ENCODE measurements at regions not wholly inside any gene's neighbourhood (a gene's known extent, or its start where the extent isn't known, plus 50 kb on each side); places are given as distances from the start of the nearest gene placed in this dataset.
"Not testable (repeated sequence)": the region's sequence is repeated elsewhere in the genome, so short reads cannot be mapped to it uniquely, and the experiment has no call there.

DNA sequence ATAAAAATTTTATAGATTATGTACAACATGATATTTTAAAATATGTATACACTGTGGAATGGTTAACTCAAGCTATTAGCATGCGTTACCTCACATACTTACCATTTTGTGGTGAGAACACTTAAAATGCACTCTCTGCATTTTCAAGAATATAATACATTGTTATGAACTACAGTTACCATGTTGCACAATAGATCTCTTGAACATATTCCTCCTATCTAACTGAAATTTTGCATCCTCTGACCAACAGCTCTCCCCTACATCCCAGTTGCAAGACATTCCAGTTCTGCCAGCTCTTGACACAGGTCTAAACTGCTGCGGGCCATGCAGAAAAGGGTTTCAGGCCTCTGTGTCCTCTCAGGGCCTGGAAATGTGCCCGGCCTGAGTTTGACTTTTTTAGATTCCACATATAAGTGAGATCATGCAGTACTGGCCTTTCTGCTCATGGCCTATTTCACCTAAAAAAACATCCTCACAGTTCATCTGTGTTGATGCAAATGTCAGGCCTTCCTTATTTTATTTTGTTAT lies 113.7 kb downstream of the CDCA7 start:
- no peak for DNase-seq

DNA sequence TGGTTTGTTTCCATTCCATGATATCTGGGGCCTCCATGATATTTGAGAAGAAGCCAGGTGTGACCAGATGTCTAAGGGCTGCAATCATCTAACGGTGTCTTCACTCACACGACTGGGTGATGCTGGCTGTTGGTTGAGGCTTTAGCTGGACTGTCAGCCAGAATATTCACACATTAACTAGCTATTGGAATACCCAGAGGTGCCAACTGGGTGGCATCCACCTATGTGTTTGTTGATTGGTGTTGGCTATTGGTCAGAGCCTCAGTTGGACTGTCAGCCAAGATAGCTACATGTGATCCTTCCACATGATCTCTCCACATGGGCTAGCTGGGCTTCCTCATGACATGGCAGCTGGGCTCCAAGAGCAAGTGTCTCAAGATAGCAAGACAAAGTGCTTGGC lies 117.4 kb downstream of the CDCA7 start:
- no peak for DNase-seq

DNA sequence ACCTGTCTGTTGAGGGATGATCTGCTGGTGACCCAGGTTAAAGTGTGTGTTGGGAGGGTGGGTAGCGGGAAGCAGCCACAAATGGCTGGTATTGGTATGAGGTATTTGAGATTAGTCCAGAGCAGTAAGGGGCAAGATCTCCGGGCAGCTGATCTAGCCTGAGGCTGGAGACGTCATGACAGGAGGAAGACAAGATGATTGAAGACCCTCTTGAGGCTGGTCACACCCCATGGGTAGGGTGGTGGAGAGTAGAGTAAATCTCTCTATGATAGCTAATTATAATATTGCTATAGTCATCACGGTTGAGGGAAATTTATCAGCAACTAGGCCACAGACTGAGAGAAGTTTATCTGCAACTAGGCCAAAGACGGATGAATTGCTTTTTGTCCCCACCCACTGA lies 128.5 kb downstream of the CDCA7 start:
- DNase-seq = no peak

DNA sequence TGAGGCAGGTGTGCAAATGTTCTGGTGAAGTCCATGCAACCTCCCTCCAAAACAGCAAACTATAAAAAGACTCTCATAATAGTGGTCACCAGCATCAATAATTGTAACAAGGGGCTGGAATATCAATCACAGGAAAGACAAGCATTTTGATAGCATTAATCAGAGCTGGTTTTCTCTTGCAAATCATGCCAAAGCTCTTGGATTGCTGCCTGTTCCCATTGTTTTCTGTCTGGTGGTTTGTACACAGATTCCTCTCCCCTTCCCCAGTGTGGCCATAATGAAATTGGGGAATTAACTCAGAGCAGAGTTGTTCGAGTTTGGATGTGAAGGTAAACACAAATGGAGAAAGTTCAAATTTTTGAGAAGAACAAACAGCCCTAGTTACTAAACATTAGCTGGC lies 134.2 kb downstream of the CDCA7 start:
- DNase-seq = no peak

DNA sequence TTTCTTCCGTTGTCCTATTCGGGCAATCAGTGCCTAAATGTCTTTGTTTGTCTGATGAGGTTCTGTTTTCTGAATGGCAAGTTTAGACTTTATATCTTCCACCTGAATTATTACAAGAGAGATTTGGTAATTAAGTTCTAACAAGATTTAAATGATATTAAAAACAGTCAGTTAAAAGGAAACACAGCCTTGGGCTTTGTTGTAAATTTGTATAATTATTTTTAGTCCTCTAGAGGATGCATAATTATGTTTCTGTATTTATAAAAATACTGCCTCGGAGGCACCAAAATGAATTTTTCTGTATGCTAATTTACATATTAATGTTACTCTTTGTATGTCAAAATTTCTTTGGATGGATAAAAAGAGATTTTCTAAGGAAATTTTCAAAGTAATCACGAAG lies 136.7 kb downstream of the CDCA7 start:
- no peak for DNase-seq

DNA sequence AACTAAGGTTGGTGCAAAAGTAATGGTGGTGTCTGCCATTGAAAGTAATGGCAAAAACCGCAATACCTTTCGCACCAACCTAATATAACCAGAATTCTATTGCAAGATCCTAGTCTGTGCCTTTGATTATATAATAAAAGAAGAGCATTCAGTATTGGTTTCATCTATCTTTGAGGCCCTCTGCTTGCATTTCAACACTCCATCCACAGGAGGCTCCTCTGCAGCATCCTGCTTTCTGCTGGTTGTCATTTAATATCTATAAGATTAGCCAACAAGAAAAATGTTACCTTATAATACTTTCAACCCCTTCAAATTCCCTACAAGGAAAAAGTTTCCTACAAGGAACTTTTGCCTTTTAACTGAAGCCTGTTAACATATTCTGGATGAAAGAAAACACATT lies 139.2 kb downstream of the CDCA7 start:
- DNase-seq = no peak

DNA sequence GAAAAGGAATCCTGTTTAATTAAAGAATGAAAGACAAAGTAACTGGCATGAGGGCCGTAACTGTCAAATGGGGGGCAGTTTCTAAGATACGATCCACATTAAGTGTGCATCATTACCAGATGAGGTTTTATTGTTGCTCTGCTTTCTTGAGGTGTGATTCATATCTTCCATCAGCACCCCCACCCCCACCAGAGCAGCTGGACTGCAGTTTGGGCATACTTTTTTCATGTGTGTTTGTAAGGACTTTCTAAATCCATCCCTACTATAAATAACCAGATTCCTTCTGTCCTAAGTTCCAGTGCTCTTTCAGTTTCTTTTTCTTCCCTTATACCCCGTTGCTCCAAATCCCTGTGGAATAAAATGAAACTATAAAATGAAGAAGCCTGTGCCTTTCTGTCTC lies 142.1 kb downstream of the CDCA7 start:
- no peak for DNase-seq

DNA sequence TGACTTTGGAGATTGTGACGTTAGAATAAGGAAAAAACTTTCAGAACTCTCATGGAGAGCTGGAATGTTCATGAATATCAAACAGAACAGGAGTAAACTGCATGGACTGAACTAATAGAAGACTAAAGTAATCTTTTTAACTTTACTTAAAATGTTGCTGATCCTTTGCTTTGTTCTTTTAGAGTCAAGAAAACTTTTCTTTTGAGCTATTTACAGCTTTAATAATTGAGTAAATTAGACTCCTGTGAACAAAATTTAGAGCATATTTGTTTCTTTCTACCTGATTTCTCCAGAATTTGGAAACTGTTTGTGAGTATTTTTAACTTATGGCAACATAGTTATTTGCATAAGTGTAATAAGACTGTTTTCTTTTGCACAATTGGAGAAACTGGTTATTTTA lies 146.3 kb downstream of the CDCA7 start:
- no peak for DNase-seq

DNA sequence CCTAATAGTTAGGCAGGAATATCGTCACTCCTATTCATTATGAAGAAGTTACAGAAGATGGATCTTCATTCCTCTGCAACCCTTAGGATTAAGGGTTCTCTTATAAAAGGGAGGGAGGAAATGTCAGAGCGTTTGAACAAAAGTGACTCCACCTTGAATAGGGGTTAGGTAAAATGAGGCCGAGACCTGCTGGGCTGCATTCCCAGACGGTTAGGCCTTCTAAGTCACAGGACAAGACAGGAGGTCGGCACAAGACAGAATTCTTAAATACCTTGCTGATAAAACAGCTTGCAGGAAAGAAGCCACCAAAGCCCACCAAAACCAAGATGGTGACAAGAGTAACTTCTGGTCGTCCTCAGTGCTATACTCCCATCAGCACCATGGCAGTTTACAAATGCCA lies 147.6 kb downstream of the CDCA7 start:
- no peak for DNase-seq

DNA sequence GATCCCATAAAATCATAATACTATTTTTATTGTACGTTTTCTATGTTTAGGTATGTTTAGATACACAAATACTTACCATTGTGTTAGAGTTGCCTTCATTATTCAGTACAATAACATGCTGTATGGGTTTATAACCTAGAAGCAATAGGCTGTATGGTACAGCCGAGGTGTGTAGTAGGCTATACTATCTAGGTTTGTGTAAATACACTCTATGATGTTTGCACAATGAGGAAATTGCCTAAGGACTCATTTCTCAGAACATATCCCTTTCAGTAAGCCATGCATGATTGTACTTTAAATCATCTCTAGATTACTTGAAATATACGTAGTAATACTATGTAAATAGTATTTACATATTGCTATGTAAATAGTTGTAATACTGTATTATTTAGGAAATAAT lies 156.7 kb downstream of the CDCA7 start:
- no peak for DNase-seq

DNA sequence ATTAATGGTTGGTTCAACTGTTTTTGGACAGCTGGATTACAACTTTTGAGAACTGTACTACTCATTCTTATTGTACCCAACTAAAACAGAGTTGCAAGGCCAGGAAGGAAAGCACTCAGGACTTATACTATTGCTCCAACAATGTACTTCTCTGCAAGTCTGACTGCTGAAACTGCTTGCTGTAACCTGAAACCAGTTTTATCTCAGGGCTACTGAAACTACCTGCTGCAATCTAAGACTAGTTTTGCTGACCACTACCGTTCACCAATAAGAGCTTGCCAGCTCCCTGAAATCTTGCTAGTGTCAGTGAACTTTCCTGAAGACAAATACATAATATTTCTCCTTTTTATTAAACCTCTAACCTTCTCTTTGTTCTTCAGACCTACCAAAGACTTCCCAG lies 157.3 kb downstream of the CDCA7 start:
- no peak for DNase-seq

DNA sequence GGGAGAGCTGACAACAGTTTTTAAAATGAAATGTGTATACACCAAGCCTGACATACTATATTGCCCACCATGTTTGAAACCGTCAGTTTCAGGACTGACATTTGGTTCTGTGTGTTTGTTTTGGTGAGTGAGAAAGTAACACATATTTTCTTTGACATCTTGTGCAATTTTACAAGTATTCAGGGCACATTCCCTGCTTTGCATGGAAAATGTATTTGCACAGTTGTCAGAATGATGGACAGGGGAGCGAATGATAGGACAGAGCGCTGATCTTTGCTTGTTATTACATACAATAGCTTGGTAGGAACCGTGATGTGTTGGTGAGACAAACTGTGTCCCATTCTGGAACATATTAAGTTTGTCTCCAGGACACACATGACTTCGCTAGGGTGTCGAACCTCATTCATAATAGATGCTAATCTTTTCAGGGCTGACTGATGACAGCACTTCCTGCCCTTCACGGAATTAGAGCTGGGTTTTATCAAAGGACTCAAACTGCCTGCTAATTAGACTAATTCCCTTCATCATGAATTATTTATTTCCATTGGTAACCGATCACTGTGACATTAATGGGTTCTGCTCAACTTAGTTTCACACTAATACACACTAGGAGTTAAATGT lies 158.5 kb downstream of the CDCA7 start:
- DNase-seq = no peak

DNA sequence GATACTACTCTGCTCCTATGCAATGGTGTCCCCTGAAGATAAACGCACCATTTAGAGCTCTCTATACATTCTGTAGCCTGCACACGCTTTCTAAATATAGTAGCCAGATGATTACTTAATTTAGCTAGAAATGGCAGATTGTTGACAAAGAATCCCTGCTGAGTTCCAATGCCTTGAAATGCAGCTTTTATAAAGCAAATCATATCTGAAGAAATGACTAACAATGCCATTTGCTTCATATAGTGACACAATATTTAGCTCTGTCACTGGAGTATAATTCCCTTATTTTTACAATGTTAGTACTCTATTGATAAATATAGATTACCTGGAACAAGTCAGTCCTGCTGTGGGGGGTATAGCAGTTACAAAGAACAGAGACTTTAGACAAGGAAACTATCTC lies 166.2 kb downstream of the CDCA7 start:
- no peak for DNase-seq

DNA sequence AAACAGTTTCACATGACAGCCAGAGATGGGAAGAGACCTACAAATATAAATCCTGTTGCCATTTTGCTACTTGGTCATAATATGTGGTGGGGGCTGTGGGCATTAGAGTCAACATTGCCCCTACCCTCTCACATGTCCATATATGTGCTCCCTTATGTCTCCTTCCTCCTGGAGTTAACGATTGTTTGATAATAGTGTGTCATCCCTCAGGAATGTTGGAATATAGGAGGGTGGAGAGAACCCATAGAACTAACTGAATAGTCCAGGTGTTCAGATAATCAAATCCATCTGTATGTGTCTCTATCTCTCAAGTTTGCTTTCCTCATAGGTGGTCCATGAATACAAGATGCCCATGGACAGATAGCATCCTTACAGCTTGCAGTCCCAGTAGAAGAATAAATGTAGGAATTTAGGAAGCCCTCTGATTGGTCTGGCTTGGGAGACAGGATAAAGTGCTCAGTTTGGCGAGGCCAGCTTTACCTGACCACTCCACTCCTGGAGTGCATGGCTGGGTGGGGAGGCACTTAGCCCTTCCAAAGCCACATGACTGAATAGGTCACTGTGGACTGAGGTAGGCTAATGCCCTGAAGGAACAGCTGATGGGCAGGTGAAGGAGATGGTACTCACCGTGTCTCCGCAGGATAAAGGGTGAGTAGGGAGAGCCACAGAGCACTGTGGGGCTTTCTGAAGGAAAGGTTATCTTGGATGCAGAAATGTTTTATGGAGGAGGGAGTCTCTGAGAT lies 166.9 kb downstream of the CDCA7 start:
- DNase-seq = no peak

DNA sequence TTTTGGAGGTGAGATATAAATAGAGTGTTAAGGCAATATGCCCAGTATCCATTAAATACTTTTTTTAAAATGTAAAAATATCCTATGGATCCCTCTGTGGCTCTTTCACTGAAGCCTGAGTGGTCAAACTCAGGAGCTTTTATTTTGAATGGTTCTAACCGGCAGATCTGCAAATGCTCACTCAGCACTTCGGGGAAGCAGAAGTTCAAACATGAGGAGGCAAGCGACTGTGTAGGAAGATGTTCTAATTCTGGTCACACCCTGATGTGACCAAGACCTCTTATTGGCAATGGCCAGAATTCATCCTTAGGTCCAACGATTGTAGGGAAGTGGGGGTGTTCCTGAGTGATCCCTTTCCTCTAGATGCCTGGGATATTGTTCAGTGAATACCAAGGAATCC lies 168.8 kb downstream of the CDCA7 start:
- no peak for DNase-seq

DNA sequence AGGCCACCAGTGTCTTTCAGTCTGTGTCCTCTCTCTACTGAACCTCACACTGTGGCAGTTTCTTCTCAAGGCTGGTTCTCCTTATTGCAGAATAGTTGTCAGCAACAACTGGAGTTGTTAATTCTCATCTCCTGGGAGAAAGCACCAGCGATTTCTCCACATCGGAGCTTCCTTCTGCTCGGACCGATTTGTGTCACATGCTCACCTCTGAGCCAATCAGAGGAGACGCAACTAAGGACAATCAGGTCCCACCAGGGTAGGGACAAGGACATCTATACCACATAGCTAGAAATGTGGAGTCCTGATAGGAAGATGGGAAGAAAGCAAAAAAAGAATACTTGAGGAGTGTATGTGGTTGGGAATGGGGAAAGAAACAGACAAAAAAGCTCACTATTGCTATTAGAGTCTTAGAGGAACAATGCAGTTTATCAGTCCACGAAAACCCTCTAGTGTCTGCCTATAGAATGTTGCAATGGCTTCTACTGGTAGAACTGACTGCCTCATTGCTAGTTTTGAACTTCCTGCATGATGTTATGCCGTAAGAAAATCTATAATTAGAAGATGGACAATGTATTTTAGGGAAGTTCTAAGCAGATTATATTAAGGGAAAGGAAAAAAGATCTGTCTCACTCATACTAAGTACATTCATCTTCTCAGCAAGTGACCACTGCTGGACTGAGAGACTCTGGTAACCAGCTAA lies 169.7 kb downstream of the CDCA7 start:
- no peak for DNase-seq

DNA sequence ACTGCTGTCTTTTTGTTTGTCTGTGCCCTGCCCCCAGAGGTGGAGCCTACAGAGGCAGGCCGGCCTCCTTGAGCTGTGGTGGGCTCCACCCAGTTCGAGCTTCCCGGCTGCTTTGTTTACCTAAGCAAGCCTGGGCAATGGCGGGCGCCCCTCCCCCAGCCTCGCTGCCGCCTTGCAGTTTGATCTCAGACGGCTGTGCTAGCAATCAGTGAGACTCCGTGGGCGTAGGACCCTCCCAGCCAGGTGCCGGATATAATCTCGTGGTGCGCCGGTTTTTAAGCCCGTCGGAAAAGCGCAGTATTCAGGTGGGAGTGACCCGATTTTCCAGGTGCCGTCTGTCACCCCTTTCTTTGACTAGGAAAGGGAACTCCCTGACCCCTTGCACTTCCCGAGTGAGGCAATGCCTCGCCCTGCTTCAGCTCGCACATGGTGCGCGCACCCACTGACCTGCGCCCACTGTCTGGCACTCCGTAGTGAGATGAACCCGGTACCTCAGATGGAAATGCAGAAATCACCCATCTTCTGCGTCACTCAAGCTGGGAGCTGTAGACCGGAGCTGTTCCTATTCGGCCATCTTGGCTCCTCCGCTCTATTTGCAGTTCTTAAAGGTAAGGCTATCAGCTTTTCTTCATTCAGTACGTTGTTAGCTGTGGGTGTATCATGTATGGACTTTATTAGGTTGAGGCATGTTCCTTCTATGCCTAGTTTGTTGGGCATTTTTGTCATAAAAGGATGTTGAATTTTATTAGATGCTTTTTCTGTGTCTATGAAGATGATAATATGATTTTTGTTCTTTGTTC lies 178.3 kb downstream of the CDCA7 start:
- DNase-seq = not testable (repeated sequence)

DNA sequence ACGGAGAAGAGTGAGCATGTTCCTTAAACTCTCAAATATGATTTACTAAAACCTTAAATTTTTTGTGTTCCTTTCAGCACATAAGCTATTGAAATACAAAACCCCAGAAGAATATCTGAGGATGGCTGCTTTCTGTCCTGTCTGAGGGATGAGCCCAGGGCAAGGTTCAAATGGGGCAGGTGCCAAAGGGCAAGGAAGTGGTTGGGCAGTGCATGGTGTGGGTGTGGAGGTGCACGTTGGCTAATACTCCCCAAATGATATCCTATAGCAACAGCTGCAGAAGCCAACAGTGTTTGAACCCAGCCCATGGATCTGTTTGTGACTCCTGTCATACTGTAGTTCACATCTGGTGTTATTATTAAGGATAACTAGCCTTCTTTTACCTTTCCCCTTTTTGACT lies 183.0 kb downstream of the CDCA7 start:
- DNase-seq = no peak

DNA sequence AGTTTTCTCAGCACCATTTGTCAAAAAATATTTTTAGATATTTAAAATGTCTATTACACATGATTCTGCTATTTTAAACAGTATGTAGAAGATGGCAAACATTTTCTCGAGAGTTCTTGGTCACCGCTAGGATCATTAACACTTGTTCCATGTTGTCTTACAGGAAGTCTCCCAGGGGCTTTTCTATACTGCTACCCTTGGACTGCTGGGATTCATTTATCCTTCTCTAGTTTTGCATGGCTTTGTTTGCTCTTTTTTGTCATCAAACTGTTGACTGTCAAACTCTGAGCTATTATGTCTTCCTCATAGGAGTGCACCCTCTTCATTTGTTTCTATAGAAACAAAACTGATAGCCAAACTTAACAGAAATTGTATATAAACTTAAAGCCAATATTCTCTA lies 184.9 kb downstream of the CDCA7 start:
- no peak for DNase-seq

DNA sequence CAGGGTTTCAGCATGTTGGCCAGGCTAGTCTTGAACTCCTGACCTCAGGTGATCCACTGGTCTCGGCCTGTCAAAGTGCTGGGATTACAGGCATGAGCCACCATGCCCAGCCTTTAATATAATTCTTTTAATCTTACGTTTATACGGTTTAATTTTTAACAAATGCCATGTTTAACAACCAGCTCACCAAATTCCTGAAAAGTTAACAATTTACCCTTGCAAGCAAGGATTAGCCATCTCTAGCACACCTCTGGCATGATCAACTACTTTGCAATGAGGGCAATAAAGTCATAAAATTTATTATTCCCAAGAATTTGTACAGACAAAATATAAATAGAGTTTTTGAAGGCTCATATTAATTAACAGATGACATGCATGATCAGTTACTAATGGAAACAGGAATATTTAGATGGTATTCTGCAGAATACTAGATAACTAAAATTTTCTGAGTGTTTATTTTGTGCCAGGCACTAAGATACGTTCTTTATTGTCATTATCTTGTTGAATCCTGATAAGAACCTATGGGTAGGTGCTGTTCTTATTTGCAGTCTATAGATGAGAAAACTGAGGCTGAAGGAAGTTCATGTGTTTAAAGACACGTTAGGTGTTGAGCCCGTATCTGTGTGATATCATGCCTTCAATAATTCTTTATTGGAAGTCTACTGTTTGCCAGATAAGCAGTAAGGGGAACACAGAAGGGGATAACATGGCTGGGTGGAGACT lies 190.1 kb downstream of the CDCA7 start:
- no peak for DNase-seq

DNA sequence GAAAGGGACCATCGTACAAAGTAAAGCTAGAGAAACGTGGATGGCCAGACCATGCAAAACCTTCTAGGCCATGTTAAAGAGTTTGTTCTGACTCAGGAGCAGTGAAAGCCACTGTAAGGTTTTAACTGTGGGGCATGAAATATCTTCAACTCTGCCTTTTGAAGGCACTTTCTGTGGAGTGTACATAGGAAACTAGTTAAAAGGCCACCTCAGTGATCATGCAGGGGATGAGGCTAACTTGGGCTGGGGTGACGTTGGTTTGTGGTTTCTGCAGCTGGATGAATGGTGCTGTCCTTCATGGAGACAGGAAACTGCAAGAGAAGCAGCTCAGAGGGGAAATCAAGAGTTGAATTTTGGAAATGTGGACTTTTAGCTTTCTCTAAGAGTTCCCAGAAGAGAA lies 190.7 kb downstream of the CDCA7 start:
- no peak for DNase-seq

DNA sequence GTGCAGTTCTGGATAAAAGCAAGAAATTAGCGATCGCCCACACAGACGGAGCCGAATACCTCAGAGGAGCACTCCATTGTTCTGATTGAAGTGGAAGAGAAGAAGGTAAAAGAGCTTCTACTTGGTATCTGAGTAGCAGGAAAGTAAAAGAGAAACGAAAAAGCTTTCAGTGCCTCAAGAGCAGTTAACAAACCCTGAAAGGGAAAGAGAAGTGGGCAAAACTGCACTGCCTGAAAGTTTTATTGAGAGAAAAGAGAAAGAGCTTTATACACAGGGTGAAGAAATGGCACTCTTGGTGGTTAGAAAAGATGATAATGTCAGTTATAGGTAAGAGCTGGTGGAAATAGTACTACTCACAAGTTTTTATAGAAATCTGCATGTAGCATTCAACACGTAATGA lies 192.8 kb downstream of the CDCA7 start:
- DNase-seq = no peak

DNA sequence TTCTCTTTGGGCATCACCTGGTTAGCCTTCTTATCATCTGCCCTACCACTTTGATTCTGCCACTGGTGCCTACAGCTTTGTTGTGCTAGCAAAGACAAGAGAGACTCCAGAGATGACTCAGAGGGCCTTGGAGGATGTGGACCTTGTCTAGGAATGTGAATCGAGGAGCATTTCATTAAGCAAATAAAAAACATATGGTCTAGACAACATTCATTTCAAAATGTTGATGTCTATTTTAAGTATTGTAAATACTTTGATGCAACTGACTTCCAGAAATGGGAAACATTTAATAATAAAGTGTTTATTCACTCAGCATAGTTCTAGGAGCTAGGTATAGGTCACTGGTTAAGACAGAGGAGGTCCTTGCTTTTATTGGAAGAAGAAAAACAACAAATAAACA lies 195.5 kb downstream of the CDCA7 start:
- DNase-seq = no peak
